Right lobe of liver (tissue), 6 donors: ENCODE measurements at regions not wholly inside any gene's neighbourhood (a gene's known extent, or its start where the extent isn't known, plus 50 kb on each side); places are given as distances from the start of the nearest gene placed in this dataset.

ENCODE experiments used
- ATAC-seq, 4 donors: fragments of 200-7000 bp; cut with Tn5 transposase; one replicate each; pipeline ENCODE4 v1.9.1; 2020; ENCODE audit warnings: mild to moderate bottlenecking in 4 of 4, moderate library complexity in 4 of 4
- DNase-seq, 3 donors: peaks; one replicate each; pipeline ENCODE4 v3.0.0-alpha.2; 2020
- H3K27ac ChIP-seq, 3 donors: fragments of 200-600 bp; one replicate each; pipeline ENCODE4 v1.8.0; 2022
- H3K27me3 ChIP-seq, 2 donors: fragments of 200-600 bp; one replicate each; pipeline ENCODE4 v1.8.0; 2022
- H3K36me3 ChIP-seq, 4 donors: fragments of 200-600 bp; sonication (generic) in 1 of 4; one replicate each; pipeline versions ENCODE4 v1.5.1 to v1.8.0; 2017 to 2022; ENCODE audit warnings: control low read depth in 1 of 4
- H3K4me1 ChIP-seq, 4 donors: fragments of 200-600 bp; sonication (generic) in 1 of 4; one replicate each; pipeline versions ENCODE4 v1.5.1 to v1.8.0; 2017 to 2022; ENCODE audit warnings: control low read depth in 1 of 4
- H3K4me3 ChIP-seq, 3 donors: fragments of 200-600 bp; one replicate each; pipeline ENCODE4 v1.8.0; 2022
- H3K9me3 ChIP-seq, 4 donors: fragments of 200-600 bp; sonication (generic) in 1 of 4; one replicate each; pipeline versions ENCODE4 v1.5.1 to v1.8.0; 2017 to 2022; ENCODE audit warnings: control low read depth in 1 of 4
- POLR2A ChIP-seq: fragments of 450-650 bp; IDR thresholded peaks from one replicate; pipeline ENCODE4 v1.6.1; 2017; ENCODE audit warnings: antibody characterized with exemption, mild to moderate bottlenecking
- WGBS: methylation state at CpG from one replicate; pipeline ENCODE4 v1.1.6; 2018; ENCODE audit warnings: low coverage, low lambda C conversion rate; ENCODE audit not compliant: insufficient coverage; ENCODE audit errors: missing lambda C conversion rate; 5-methylcytosine and 5-hydroxymethylcytosine counted together
- intact Hi-C, 2 donors: fragments of 100-400 bp; cut with DNase I; formaldehyde crosslinking; loops; one replicate each; pipeline versions ENCODE4 v1.11.2 to v1.14.1; 2022
- TF ChIP-seq, protein P1 (sequence below), 4 donors: fragments of 200-600 bp in 3 of 4; fragments of 450-650 bp in 1 of 4; IDR thresholded peaks; one replicate each; pipeline versions ENCODE4 v1.5.1 to v1.8.0; 2016 to 2022; ENCODE audit warnings: antibody characterized with exemption in 4 of 4, mild to moderate bottlenecking in 2 of 4
- donor health status: DM: no; HTN: yes; CAD: no.
- donor health status: DM: no; HTN: no; CAD: no.
- donor health status: DM: no; HTN: no; CAD: no.
- donor health status: DM: no; HTN: yes; CAD: no.
- donor health status: DM: no; HTN: yes; CAD: no.

DNA sequence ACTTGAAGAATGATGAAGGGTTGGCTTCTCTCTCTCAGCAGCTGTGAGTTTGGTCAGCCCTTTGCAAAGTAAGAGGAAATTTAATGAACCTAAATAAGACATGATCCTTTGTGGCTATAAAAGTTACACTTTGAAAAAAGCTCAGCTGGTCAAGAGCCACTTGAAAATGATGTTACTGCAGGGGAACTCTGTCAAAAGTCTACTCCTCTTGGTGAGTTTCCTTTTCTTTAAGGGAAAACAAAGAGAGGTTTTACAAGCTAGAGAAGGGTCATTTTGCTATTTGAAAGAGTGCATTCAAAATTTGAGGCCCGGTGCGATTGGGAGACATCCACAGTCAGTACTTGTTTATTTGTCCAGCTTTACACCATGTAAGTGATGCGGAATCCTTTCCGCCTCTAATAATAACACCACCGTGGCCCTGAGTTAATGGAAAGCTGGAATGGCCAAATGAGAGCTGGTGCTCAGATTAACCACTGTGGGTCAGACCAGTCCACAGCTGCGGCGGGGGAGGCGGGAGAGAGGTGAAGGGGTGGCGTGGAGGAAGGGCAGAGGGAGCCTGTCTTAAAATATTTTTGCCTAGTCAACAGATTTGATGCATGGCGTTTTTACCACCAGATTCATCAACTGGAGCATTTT lies 404.0 kb downstream of the TLE4 start:
- H3K36me3 ChIP-seq = no peaks in the 10 kb centered on the region
- H3K4me3 ChIP-seq = no peak overlapping the region
- DNase-seq (no peak), ATAC-seq (no peak)
- H3K9me3 ChIP-seq = no peaks in the 10 kb centered on the region
- intact Hi-C loops = no loop called here
- H3K27ac ChIP-seq = no peak overlapping the region
- TF ChIP-seq POLR2A = no peak
- TF ChIP-seq, protein P1, sequence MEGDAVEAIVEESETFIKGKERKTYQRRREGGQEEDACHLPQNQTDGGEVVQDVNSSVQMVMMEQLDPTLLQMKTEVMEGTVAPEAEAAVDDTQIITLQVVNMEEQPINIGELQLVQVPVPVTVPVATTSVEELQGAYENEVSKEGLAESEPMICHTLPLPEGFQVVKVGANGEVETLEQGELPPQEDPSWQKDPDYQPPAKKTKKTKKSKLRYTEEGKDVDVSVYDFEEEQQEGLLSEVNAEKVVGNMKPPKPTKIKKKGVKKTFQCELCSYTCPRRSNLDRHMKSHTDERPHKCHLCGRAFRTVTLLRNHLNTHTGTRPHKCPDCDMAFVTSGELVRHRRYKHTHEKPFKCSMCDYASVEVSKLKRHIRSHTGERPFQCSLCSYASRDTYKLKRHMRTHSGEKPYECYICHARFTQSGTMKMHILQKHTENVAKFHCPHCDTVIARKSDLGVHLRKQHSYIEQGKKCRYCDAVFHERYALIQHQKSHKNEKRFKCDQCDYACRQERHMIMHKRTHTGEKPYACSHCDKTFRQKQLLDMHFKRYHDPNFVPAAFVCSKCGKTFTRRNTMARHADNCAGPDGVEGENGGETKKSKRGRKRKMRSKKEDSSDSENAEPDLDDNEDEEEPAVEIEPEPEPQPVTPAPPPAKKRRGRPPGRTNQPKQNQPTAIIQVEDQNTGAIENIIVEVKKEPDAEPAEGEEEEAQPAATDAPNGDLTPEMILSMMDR (IDR thresholded peaks at IDR 0.05) = no peak
- 54% methylated on average over 10 of the region's 10 CpGs for WGBS
- no peaks in the 10 kb centered on the region for H3K4me1 ChIP-seq
- H3K27me3 ChIP-seq = no peaks in the 10 kb centered on the region

DNA sequence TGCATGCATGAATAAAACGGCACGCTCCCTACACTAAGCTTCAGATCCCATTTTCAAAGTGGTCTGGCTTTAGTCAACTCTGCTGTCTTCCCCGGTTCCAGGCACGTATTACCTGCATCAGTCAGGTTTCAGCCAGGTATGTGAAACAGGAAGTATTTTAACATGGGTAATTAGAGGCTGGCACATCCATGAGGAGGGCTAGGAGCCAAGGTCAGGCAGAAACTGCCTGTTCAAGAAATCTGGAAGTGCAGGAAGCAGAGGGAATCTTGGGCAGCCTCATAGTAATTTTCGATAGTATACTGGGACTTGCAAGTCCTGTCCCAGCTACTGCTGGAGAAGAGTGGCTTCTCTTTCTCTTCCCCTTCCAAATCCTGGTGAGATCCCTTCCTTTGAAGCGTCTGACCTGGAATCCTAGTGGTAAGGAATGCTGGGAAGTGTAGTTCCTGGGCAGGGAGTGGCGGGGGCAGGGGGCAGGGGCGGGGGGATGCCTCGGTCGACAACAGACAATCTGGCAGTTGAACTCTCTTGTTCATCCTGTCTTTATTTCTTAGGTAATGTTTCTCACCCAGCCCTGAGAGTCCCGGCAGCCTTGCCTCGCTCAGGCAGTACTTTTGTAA lies 403.1 kb downstream of the TLE4 start:
- H3K9me3 ChIP-seq = no peaks in the 10 kb centered on the region
- ATAC-seq = no peak
- H3K27ac ChIP-seq = no peak overlapping the region
- H3K4me1 ChIP-seq = no peaks in the 10 kb centered on the region
- TF ChIP-seq POLR2A = no peak
- TF ChIP-seq, protein P1 (IDR thresholded peaks at IDR 0.05) = no peak
- H3K36me3 ChIP-seq = no peaks in the 10 kb centered on the region
- WGBS = 68% methylated on average over 7 of the region's 12 CpGs
- intact Hi-C loops = no loop called here
- no peak overlapping the region for H3K4me3 ChIP-seq
- no peak for DNase-seq
- H3K27me3 ChIP-seq = no peaks in the 10 kb centered on the region

DNA sequence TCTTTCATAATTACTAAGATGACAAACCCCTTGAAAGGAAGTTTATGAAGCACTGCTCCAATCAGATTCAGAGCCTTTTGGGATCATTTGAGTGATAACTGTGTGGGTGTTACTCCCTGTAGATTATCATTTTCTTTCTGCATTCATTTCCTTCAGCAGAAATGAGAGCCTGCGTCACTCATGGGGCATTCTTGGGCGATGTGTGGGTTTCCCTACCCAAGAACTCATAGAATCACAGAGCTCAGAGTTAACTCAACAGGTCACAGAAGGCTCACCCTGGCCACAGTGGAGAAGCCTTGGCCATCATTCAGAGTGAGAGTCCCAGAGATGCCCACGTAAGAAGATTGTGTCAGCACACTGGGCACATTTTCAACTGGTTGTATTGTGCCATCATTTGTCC lies 401.9 kb downstream of the TLE4 start:
- no peak for ATAC-seq
- Histone ChIP-seq H3K27me3 (no peaks in the 10 kb centered on the region), H3K4me3 (no peak overlapping the region), H3K27ac (no peak overlapping the region), H3K4me1 (no peaks in the 10 kb centered on the region), H3K9me3 (no peaks in the 10 kb centered on the region), H3K36me3 (no peaks in the 10 kb centered on the region)
- intact Hi-C loops = no loop called here
- DNase-seq = no peak
- TF ChIP-seq POLR2A = no peak
- TF ChIP-seq, protein P1 (IDR thresholded peaks at IDR 0.05) = no peak
- 67% methylated on average over 1 of the region's 3 CpGs for WGBS

DNA sequence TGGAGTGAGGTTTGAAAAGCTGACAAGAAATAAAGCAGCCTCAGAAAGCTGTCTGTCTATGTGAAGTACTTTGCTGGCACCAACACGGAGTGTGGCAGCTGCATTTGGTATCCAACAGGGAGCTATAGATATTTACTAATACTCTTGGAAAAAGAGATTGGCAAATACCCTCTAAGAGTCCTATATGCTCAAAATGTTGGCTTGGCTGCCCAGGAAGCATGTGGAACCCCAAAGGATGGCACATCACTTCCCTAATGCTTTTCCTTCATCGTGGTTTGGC lies 398.3 kb downstream of the TLE4 start:
- TF ChIP-seq, protein P1 (IDR thresholded peaks at IDR 0.05) = no peak
- TF ChIP-seq POLR2A = no peak
- Histone ChIP-seq H3K4me1 (no peaks in the 10 kb centered on the region), H3K9me3 (no peaks in the 10 kb centered on the region), H3K27me3 (no peaks in the 10 kb centered on the region), H3K27ac (no peak overlapping the region), H3K4me3 (no peak overlapping the region), H3K36me3 (no peaks in the 10 kb centered on the region)
- 78% methylated on average over 2 of the region's 2 CpGs for WGBS
- intact Hi-C loops = no loop called here
- DNase-seq (no peak), ATAC-seq (no peak)
